WERI-Rb-1 (cell line): ENCODE measurements at regions not wholly inside any gene's neighbourhood (a gene's known extent, or its start where the extent isn't known, plus 50 kb on each side); places are given as distances from the start of the nearest gene placed in this dataset.
"Not testable (repeated sequence)": the region's sequence is repeated elsewhere in the genome, so short reads cannot be mapped to it uniquely, and the experiment has no call there.

ENCODE experiments used
- DNase-seq: peaks from one replicate; pipeline ENCODE4 v3.0.0-alpha.2; 2020
- H3K27ac ChIP-seq: fragments of 250-450 bp; sonication (Bioruptor Pico); 2 replicates; pipeline ENCODE4 v1.5.1; 2020; ENCODE audit warnings: mild to moderate bottlenecking, moderate library complexity
- H3K27me3 ChIP-seq: fragments of 250-450 bp; sonication (Bioruptor Pico); 2 replicates; pipeline ENCODE4 v1.5.1; 2021; ENCODE audit warnings: mild to moderate bottlenecking, low read depth, moderate library complexity; ENCODE audit not compliant: insufficient read depth, severe bottlenecking
- H3K36me3 ChIP-seq: fragments of 250-450 bp; sonication (Bioruptor Pico); 2 replicates; pipeline ENCODE4 v1.5.1; 2020; ENCODE audit warnings: mild to moderate bottlenecking, moderate library complexity
- H3K4me3 ChIP-seq: 2 replicates; pipeline ENCODE4 v1.5.1; 2011; ENCODE audit warnings: low read depth, mild to moderate bottlenecking, control low read depth, low read length
- H3K9me3 ChIP-seq: fragments of 250-450 bp; sonication (Bioruptor Pico); 2 replicates; pipeline ENCODE4 v1.5.1; 2021; ENCODE audit warnings: mild to moderate bottlenecking, moderate library complexity; ENCODE audit not compliant: severe bottlenecking
- CTCF ChIP-seq: IDR thresholded peaks from 2 replicates; pipeline ENCODE4 v1.5.1; 2011; ENCODE audit warnings: low read depth, mild to moderate bottlenecking, control low read depth, inconsistent platforms, low read length

GRCh38 chr10:8315619-8316021, 261.1 kb downstream of the GATA3 start:
- no peak overlapping the region for H3K27ac ChIP-seq
- no peak for TF ChIP-seq CTCF
- no peak for DNase-seq
- H3K9me3 ChIP-seq, result no peaks in the 10 kb centered on the region
- H3K36me3 ChIP-seq, result no peaks in the 10 kb centered on the region
- no peak overlapping the region for H3K4me3 ChIP-seq
- H3K27me3 ChIP-seq, result no peaks in the 10 kb centered on the region

- no peak overlapping the region for H3K27ac ChIP-seq
- no peak overlapping the region for H3K4me3 ChIP-seq
- no peaks in the 10 kb centered on the region for H3K36me3 ChIP-seq
- H3K27me3 ChIP-seq, result no peaks in the 10 kb centered on the region
- no peaks in the 10 kb centered on the region for H3K9me3 ChIP-seq
- no peak for DNase-seq
- no peak for TF ChIP-seq CTCF
Measured at GRCh38 chr10:8316284-8316683, 261.8 kb downstream of the GATA3 start.

GRCh38 chr10:8318429-8318828, 263.9 kb downstream of the GATA3 start:
- not testable (repeated sequence) for H3K27ac ChIP-seq, H3K4me3 ChIP-seq

GRCh38 chr10:8318956-8319355, 264.5 kb downstream of the GATA3 start:
- no peaks in the 10 kb centered on the region for H3K9me3 ChIP-seq
- no peak overlapping the region for H3K27ac ChIP-seq

More at GRCh38 chr10:8318429-8318828, 263.9 kb downstream of the GATA3 start:
- not testable (repeated sequence) for H3K36me3 ChIP-seq, DNase-seq, H3K27me3 ChIP-seq, H3K9me3 ChIP-seq

GRCh38 chr10:8319704-8320103, 265.2 kb downstream of the GATA3 start:
- no peak overlapping the region for H3K27ac ChIP-seq
- no peaks in the 10 kb centered on the region for H3K9me3 ChIP-seq
- no peaks in the 10 kb centered on the region for H3K27me3 ChIP-seq
- H3K36me3 ChIP-seq, result no peaks in the 10 kb centered on the region
- H3K4me3 ChIP-seq, result no peak overlapping the region
- no peak for TF ChIP-seq CTCF
- DNase-seq, result no peak

More at GRCh38 chr10:8318956-8319355, 264.5 kb downstream of the GATA3 start:
- no peak overlapping the region for H3K4me3 ChIP-seq
- H3K27me3 ChIP-seq, result no peaks in the 10 kb centered on the region
- no peaks in the 10 kb centered on the region for H3K36me3 ChIP-seq
- TF ChIP-seq CTCF, result no peak
- no peak for DNase-seq

GRCh38 chr10:8321990-8322389, 267.5 kb downstream of the GATA3 start:
- no peaks in the 10 kb centered on the region for H3K36me3 ChIP-seq

More at GRCh38 chr10:8321990-8322389, 267.5 kb downstream of the GATA3 start:
- Histone ChIP-seq H3K4me3 (no peak overlapping the region), H3K9me3 (no peaks in the 10 kb centered on the region), H3K27ac (no peak overlapping the region), H3K27me3 (no peaks in the 10 kb centered on the region)
- TF ChIP-seq CTCF, result no peak
- no peak for DNase-seq
